HG02623 (cell line): ENCODE measurements at regions not wholly inside any gene's neighbourhood (a gene's known extent, or its start where the extent isn't known, plus 50 kb on each side); places are given as distances from the start of the nearest gene placed in this dataset.

Experiments
- ATAC-seq: cut with Tn5 transposase; IDR thresholded peaks from one replicate; pipeline ENCODE4 v1.9.1; 2021; ENCODE audit warnings: moderate library complexity; ENCODE audit not compliant: unreplicated experiment

- no peak for ATAC-seq
These were observed 434.7 kb upstream of the ARRDC4 start for GRCh38 chr15:97525809-97526208.

DNA sequence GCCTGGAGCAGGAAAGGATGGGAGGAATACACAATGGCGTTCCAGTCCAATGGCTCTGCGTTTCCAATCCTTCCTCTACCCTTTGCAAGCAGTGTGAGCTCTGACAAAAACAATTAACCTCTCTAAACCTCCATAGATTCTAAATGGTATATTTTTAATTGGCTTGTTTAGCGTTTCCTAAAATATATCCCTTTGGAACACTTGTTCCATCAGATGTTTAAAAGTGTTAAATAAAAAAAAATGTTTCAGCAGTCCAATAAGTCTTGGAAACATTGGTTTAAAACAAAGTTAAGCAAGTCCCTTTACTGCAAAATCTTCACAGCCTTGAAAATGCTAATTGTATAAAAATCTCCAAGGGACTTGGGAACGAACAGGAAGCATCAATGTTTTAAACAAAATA is 432.3 kb upstream of the ARRDC4 start:
- ATAC-seq: no peak

- ATAC-seq: no peak
These were observed 414.7 kb upstream of the ARRDC4 start for GRCh38 chr15:97545799-97546198.

DNA sequence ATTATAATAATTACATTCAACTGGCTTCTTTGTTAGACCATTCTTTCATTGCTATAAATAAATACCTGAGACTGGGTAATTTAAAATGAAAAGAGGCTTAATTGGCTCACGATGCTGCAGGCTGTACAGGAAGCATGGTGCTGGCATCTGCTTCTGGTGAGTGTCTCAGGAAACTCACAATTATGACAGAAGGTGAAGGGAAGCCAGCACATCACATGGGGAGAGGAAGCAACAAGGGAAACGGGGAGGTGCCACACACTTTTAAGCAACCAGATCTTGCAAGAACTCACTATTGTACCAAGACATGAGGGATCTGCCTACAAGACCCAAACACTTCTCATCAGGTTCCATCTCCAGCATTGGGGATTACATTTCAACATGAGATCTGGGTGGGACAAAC is 413.1 kb upstream of the ARRDC4 start:
- ATAC-seq: no peak

DNA sequence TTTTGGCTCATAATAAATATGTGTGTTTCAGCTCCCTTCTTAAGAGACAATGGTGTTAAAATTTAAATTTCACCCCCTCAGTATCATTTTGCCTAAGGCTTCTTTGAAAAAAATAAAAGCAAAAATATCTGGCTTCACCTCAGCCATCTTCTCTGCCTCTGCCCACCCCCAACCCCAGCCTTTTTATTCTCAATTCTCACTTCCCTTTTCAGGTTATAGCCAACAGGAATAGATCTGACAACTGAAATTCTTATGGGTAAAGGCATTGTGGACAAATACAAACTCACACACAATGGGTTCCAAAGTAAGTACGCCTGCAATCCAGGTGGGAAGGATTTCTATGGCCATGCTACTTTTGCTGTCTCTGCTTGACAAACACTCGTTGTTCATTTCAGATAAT is 399.0 kb upstream of the ARRDC4 start:
- ATAC-seq: no peak

DNA sequence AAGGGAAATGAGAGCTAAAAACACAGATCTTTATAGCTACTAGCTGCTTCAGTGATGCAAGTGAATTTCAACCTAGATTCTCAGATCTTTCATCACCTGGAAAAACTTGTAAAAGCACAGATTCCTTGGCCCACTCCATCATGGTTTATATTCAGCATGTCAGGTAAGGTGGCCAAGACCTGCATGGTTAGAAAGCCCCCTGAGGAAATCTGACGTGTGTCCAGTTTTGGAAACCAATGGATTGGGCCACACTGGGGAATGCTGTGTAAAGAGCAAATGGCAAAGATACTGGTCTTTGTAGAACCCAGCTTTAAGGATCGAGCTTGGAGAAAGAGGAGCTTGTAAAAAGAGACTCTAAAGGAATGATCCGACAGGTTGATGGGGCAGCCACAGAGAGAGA is 397.0 kb upstream of the ARRDC4 start:
- no peak for ATAC-seq

DNA sequence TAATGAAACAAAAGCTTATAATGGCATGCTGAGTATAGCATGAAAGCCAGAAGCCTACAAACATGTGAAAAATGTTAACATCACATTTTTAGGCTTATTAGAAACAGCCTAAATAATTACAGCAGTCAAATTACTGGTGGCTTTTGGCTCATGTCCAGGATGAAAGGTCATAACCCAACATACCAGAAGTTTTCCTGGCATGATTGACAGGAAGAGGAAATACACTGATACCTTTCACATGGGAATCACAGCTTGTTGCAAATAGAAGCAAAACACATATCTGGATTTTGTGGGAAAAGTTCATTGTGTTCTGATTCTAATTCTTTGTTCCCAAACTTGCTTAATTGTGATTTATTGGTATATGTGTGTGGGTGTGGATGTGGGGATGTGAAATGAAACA is 393.5 kb upstream of the ARRDC4 start:
- no peak for ATAC-seq

GRCh38 chr15:97567411-97567810 is 393.1 kb upstream of the ARRDC4 start:
- ATAC-seq: no peak

DNA sequence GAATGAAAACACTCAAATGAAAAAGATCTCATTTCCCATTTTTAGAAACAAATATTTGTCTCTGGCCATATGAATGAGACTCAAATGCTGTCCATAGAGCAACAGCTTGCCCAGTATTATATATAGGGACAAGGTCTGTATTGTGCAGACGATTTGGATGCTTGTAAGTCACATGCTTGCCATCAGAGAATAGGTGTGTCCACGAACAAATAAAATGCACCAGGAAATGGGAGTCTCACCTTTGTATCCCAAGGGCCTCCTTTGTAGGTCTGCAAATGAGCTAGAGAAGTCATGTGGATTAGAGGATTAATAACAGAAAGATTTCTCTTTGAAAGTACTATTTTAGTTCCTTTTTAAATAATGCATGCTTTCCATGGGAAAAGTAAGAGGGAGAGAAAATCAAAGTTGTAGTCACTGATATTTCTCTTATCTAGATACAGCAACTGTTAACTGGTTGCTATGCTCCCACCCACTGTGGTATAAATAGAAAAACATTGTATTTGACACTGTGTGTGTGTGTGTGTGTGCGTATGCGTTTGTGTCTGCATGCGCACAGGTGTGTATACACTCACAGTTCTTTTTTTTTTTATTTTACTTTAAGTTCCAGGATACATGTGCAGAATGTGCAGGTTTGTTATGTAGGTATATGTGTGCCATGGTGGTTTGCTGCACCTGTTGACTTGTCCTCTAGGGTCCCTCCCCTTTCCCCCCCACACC is 383.4 kb upstream of the ARRDC4 start:
- ATAC-seq: no peak

DNA sequence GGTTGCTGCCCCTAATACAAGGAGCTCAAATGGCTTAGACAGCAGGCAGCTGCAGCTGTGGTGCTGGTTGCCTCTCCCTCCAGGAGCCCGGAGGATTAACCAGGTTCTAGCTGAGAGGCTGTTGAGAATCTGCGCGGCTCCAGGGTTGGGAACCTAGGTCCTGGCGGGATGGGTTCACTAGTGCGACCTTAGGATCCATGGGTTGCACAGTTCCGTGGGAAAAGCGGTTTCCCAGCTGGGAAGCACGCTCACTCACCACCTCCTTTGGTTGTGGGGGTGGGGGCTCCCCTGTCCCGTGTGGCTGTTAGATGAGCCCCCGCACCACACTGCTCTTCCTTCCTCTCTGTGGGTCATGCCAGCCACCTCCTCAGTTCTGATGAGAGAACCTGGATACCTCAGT is 375.1 kb upstream of the ARRDC4 start:
- ATAC-seq: no peak

DNA sequence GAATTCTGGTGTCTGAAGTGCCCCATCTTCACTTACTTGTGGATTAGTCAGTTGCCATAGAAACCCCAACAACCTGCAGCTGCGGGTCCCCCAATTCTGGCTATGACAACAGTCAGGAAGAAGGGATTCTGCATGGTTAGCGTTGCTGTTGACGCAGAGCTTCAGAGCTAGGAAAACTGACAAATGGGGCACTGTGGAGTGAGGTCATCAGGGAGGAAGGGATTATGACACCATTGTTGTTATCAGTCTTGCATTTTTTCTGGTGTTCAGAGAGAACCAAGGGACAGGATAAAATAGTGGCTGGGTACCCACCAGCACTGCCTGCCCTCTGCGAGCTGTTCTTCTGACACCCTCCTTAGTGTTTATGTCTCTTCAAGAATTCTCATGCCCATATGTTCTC is 367.7 kb upstream of the ARRDC4 start:
- no peak for ATAC-seq

- ATAC-seq: no peak
These were observed 362.7 kb upstream of the ARRDC4 start for GRCh38 chr15:97597801-97598200.

DNA sequence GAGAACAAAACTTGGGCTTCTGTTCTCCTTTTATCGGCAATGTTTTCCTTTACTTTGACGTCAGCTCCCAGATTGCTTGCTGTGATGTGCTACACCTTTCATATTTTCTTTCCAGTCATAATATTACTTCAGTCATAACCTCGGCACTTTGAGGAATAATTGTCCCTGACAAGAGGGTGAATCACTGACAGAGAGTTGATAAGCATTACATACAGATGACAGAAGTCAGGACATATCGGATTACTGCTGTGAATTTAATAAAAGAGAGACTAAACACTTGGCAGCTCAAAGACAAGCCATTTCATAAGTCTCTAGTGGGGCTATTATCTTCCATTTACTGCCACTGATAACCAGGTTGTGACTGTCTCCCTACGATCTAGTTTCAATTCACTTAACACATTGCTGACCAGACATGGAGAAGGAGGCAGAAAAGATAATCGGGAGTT is 362.1 kb upstream of the ARRDC4 start:
- no peak for ATAC-seq

GRCh38 chr15:97600190-97600589 is 360.3 kb upstream of the ARRDC4 start:
- ATAC-seq: no peak

DNA sequence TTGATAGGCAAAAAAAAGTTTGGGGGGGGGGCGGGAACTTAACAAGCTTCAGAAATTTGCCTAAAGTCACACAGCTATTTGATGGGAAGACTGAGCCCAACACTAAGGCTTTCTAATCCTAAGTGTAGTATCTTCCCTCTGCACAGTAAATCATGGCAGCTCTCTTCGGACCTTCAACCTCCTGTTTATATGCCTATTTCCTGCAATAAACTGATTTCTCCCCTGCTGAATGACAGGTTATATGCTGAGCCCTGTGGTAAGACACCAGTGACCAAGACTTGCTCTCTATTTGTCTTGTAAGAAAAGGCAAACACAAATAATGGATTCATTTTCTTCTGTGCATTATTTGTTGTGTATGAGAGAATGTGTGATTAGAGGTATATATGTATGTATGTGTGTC is 355.8 kb upstream of the ARRDC4 start:
- no peak for ATAC-seq

GRCh38 chr15:97615114-97615513 is 345.4 kb upstream of the ARRDC4 start:
- no peak for ATAC-seq

DNA sequence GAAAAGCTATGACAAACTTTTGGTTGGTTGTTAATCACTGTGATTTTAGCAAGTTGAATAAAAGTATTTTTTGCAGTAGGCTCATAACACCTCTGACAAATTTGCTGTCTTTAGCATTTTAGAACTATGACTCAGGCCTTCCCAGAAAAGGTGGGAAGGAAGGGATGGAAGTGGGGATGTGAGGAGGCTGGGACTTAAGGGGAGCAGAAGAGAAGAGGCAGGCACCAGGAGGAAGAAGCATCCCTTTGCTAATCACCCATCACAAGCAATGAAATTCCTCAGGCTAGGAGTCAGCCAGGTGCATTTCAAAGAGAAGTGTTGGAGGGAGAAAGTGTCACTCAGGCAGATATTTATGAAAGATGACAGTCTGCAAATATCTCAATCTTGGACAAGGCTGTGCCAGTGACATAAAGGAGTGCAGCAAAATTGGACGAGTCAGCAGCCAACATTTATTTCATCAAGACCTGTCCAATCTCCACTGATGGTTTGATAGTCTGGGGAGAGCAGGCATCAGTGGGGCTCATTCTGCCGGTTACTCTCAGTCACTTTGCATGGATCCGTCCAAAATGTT is 337.3 kb upstream of the ARRDC4 start:
- ATAC-seq: no peak

GRCh38 chr15:97627634-97628033 is 332.9 kb upstream of the ARRDC4 start:
- no peak for ATAC-seq

- no peak for ATAC-seq
These were observed 314.7 kb upstream of the ARRDC4 start for GRCh38 chr15:97645758-97646157.

- ATAC-seq: no peak
These were observed 311.8 kb upstream of the ARRDC4 start for GRCh38 chr15:97648728-97649127.

- ATAC-seq: no peak
These were observed 308.5 kb upstream of the ARRDC4 start for GRCh38 chr15:97652041-97652440.

- no peak for ATAC-seq
These were observed 307.8 kb upstream of the ARRDC4 start for GRCh38 chr15:97652700-97653167.

- no peak for ATAC-seq
These were observed 306.6 kb upstream of the ARRDC4 start for GRCh38 chr15:97653896-97654295.
